IPS DF 6.9 (cell line): ENCODE measurements at regions not wholly inside any gene's neighbourhood (a gene's known extent, or its start where the extent isn't known, plus 50 kb on each side); places are given as distances from the start of the nearest gene placed in this dataset.
"Not testable (repeated sequence)": the region's sequence is repeated elsewhere in the genome, so short reads cannot be mapped to it uniquely, and the experiment has no call there.

Experiments used
- DNase-seq: peaks from one replicate; pipeline ENCODE4 v3.0.0-alpha.2; 2013; ENCODE audit warnings: low read depth, low spot score
- H3K27ac ChIP-seq: one replicate; pipeline ENCODE4 v1.5.1; 2013; ENCODE audit warnings: low read length, control low read depth
- H3K27me3 ChIP-seq: 2 replicates; pipeline ENCODE4 v1.6.1; 2013; ENCODE audit warnings: mild to moderate bottlenecking, low read length; ENCODE audit not compliant: control insufficient read depth, insufficient read depth
- H3K36me3 ChIP-seq: 2 replicates; pipeline ENCODE4 v1.6.1; 2013; ENCODE audit warnings: low read length; ENCODE audit not compliant: control insufficient read depth, insufficient read depth
- H3K4me1 ChIP-seq: 2 replicates; pipeline ENCODE4 v1.6.1; 2013; ENCODE audit warnings: low read length; ENCODE audit not compliant: control insufficient read depth, insufficient read depth
- H3K4me3 ChIP-seq: 2 replicates; pipeline ENCODE4 v1.5.1; 2013; ENCODE audit warnings: mild to moderate bottlenecking, low read length
- H3K9me3 ChIP-seq: 2 replicates; pipeline ENCODE4 v1.6.1; 2013; ENCODE audit warnings: low read length, inconsistent platforms; ENCODE audit not compliant: control insufficient read depth, insufficient read depth
- WGBS: extraction: QIAGEN DNeasy Blood & Tissue Kit; methylation state at CpG from one replicate; pipeline ENCODE4 v1.1.7; 2013; ENCODE audit warnings: mixed read lengths, missing lambda C conversion rate; ENCODE audit not compliant: insufficient read length, insufficient coverage; 5-methylcytosine and 5-hydroxymethylcytosine counted together

- no CpG with 5 or more reads among the region's 9 CpGs for WGBS
- Histone ChIP-seq H3K4me3 (no peak overlapping the region), H3K4me1 (no peaks in the 10 kb centered on the region), H3K27me3 (no peaks in the 10 kb centered on the region), H3K27ac (no peak overlapping the region), H3K9me3 (no peaks in the 10 kb centered on the region), H3K36me3 (no peaks in the 10 kb centered on the region)
- no peak for DNase-seq
Observed at GRCh38 chr20:39762716-39763115, 800.6 kb downstream of the DHX35 start.

- no CpG with 5 or more reads among the region's 4 CpGs for WGBS
- no peaks in the 10 kb centered on the region for H3K4me1 ChIP-seq
- H3K36me3 ChIP-seq = no peaks in the 10 kb centered on the region
- H3K27me3 ChIP-seq = no peaks in the 10 kb centered on the region
- DNase-seq = no peak
- H3K9me3 ChIP-seq = no peaks in the 10 kb centered on the region
- H3K4me3 ChIP-seq = no peak overlapping the region
- no peak overlapping the region for H3K27ac ChIP-seq
Observed at GRCh38 chr20:39758876-39759275, 796.7 kb downstream of the DHX35 start.

- no peaks in the 10 kb centered on the region for H3K4me1 ChIP-seq
- H3K36me3 ChIP-seq = no peaks in the 10 kb centered on the region
- no peak overlapping the region for H3K4me3 ChIP-seq
- H3K9me3 ChIP-seq = no peaks in the 10 kb centered on the region
- DNase-seq = no peak
- no peaks in the 10 kb centered on the region for H3K27me3 ChIP-seq
- no peak overlapping the region for H3K27ac ChIP-seq
Observed at GRCh38 chr20:39756828-39757227, 794.7 kb downstream of the DHX35 start.

GRCh38 chr20:39756369-39756768 lies 794.2 kb downstream of the DHX35 start:
- Histone ChIP-seq H3K27ac (no peak overlapping the region), H3K9me3 (no peaks in the 10 kb centered on the region), H3K4me1 (no peaks in the 10 kb centered on the region), H3K27me3 (no peaks in the 10 kb centered on the region), H3K4me3 (no peak overlapping the region), H3K36me3 (no peaks in the 10 kb centered on the region)
- no peak for DNase-seq
- no CpG with 5 or more reads among the region's 1 CpG for WGBS

- no peaks in the 10 kb centered on the region for H3K9me3 ChIP-seq
- no peaks in the 10 kb centered on the region for H3K4me1 ChIP-seq
- H3K27me3 ChIP-seq = no peaks in the 10 kb centered on the region
- no peak overlapping the region for H3K4me3 ChIP-seq
- no peaks in the 10 kb centered on the region for H3K36me3 ChIP-seq
- no peak overlapping the region for H3K27ac ChIP-seq
- no peak for DNase-seq
- WGBS = no CpG with 5 or more reads among the region's 4 CpGs
Observed at GRCh38 chr20:39752262-39752876, 790.2 kb downstream of the DHX35 start.

GRCh38 chr20:39751557-39752137 lies 789.5 kb downstream of the DHX35 start:
- H3K4me3 ChIP-seq = no peak overlapping the region
- DNase-seq = no peak
- H3K4me1 ChIP-seq = no peaks in the 10 kb centered on the region
- no peaks in the 10 kb centered on the region for H3K9me3 ChIP-seq
- H3K27ac ChIP-seq = no peak overlapping the region
- H3K27me3 ChIP-seq = no peaks in the 10 kb centered on the region
- whole genome bisulfite sequencing = no CpG with 5 or more reads among the region's 4 CpGs
- no peaks in the 10 kb centered on the region for H3K36me3 ChIP-seq

- DNase-seq = no peak
- WGBS = no CpG with 5 or more reads among the region's 1 CpG
Observed at GRCh38 chr20:39745380-39745779, 783.2 kb downstream of the DHX35 start.

GRCh38 chr20:39738651-39739050 lies 776.5 kb downstream of the DHX35 start:
- H3K4me3 ChIP-seq = no peak overlapping the region
- no peak overlapping the region for H3K27ac ChIP-seq
- no peaks in the 10 kb centered on the region for H3K4me1 ChIP-seq
- no peak for DNase-seq
- no peaks in the 10 kb centered on the region for H3K9me3 ChIP-seq
- no CpG with 5 or more reads among the region's 2 CpGs for WGBS
- no peaks in the 10 kb centered on the region for H3K27me3 ChIP-seq
- H3K36me3 ChIP-seq = no peaks in the 10 kb centered on the region

More at GRCh38 chr20:39745380-39745779, 783.2 kb downstream of the DHX35 start:
- Histone ChIP-seq H3K27ac (no peak overlapping the region), H3K27me3 (no peaks in the 10 kb centered on the region), H3K4me3 (no peak overlapping the region), H3K9me3 (no peaks in the 10 kb centered on the region), H3K4me1 (no peaks in the 10 kb centered on the region), H3K36me3 (no peaks in the 10 kb centered on the region)

GRCh38 chr20:39736434-39737327 lies 774.5 kb downstream of the DHX35 start:
- H3K9me3 ChIP-seq = no peaks in the 10 kb centered on the region; the same call in 1 of the 2 replicates
- no peak overlapping the region for H3K4me3 ChIP-seq
- no peaks in the 10 kb centered on the region for H3K4me1 ChIP-seq
- H3K27ac ChIP-seq = no peak overlapping the region
- H3K27me3 ChIP-seq = no peaks in the 10 kb centered on the region
- DNase-seq = no peak
- no CpG with 5 or more reads among the region's 6 CpGs for WGBS
- H3K36me3 ChIP-seq = no peaks in the 10 kb centered on the region

- H3K27me3 ChIP-seq, H3K4me1 ChIP-seq, H3K4me3 ChIP-seq, DNase-seq, H3K27ac ChIP-seq, H3K36me3 ChIP-seq, H3K9me3 ChIP-seq: not testable (repeated sequence)
- no CpG with 5 or more reads among the region's 6 CpGs for WGBS
Observed at GRCh38 chr20:39725513-39725912, 763.4 kb downstream of the DHX35 start.
